ENCODE measurements at regions not wholly inside any gene's neighbourhood (a gene's known extent, or its start where the extent isn't known, plus 50 kb on each side); places are given as distances from the start of the nearest gene placed in this dataset.
"Not testable (repeated sequence)": the region's sequence is repeated elsewhere in the genome, so short reads cannot be mapped to it uniquely, and the experiment has no call there.

DNA sequence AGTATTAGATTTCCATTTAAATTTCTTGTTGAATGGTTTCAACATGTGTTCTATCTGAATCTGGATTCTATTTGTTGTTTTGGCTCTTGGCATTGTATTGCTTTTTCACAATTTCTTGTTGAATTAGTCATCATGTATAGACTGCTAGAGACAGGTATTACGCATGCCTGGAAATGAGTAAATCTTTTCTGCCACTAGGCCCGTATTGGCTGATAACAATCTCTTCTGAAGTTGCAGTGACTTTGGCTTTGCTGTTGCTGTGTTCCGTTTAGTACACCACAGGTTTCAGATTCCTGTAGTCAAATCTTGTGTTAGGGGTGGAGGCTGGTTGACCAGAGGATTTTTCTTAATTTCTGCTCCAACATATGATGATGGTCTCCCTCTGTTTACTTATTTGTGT lies 1339.4 kb downstream of the GRIK2 start:
- no peak for TF ChIP-seq EZH2 (IDR thresholded peaks at IDR 0.05; ENCODE audit: borderline replicate concordance, low read length)
- TF ChIP-seq, protein P1, sequence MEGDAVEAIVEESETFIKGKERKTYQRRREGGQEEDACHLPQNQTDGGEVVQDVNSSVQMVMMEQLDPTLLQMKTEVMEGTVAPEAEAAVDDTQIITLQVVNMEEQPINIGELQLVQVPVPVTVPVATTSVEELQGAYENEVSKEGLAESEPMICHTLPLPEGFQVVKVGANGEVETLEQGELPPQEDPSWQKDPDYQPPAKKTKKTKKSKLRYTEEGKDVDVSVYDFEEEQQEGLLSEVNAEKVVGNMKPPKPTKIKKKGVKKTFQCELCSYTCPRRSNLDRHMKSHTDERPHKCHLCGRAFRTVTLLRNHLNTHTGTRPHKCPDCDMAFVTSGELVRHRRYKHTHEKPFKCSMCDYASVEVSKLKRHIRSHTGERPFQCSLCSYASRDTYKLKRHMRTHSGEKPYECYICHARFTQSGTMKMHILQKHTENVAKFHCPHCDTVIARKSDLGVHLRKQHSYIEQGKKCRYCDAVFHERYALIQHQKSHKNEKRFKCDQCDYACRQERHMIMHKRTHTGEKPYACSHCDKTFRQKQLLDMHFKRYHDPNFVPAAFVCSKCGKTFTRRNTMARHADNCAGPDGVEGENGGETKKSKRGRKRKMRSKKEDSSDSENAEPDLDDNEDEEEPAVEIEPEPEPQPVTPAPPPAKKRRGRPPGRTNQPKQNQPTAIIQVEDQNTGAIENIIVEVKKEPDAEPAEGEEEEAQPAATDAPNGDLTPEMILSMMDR (IDR thresholded peaks at IDR 0.05; ENCODE audit: low read length), result no peak
- no peaks in the 10 kb centered on the region for H4K20me1 ChIP-seq (ENCODE audit: insufficient read depth, low read length)
- H3K9ac ChIP-seq (ENCODE audit: low read length), result no peak overlapping the region
- H3K4me3 ChIP-seq (ENCODE audit: low read depth, low read length, poor library complexity, severe bottlenecking), result no peak overlapping the region
- no peak overlapping the region for H2AFZ ChIP-seq (ENCODE audit: low read length)
- no peak overlapping the region for H3K27ac ChIP-seq (ENCODE audit: low read depth, low read length, poor library complexity, severe bottlenecking)
- H3K27me3 ChIP-seq (ENCODE audit: insufficient read depth, low read length), result no peaks in the 10 kb centered on the region
- no peaks in the 10 kb centered on the region for H3K9me2 ChIP-seq (ENCODE audit: low read depth, low read length)
- H3K4me2 ChIP-seq (ENCODE audit: low read length), result no peak overlapping the region
- H3F3A ChIP-seq (ENCODE audit: insufficient read depth, low read length), result no peaks in the 10 kb centered on the region
- H3K36me3 ChIP-seq (ENCODE audit: insufficient read depth, low read length), result no peaks in the 10 kb centered on the region
- no peaks in the 10 kb centered on the region for H3K4me1 ChIP-seq (ENCODE audit: insufficient read depth, low read length, severe bottlenecking)
- H3K79me2 ChIP-seq (ENCODE audit: insufficient read depth, low read length), result no peaks in the 10 kb centered on the region
- no peaks in the 10 kb centered on the region for H3K9me3 ChIP-seq (ENCODE audit: low read length)

DNA sequence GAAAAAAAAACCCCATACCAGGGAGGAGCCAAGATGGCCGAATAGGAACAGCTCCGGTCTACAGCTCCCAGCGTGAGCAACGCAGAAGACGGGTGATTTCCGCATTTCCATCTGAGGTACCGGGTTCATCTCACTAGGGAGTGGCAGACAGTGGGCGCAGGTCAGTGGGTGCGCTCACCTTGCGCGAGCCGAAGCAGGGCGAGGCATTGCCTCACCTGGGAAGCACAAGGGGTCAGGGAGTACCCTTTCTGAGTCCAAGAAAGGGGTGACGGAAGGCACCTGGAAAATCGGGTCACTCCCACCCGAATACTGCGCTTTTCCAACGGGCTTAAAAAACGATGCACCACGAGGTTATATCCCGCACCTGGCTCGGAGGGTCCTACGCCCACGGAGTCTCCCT lies 1328.6 kb downstream of the GRIK2 start:
- not testable (repeated sequence) for H3K9ac ChIP-seq (ENCODE audit: low read length); H3K9me3 ChIP-seq (ENCODE audit: low read length); H3K36me3 ChIP-seq (ENCODE audit: insufficient read depth, low read length); H3K4me2 ChIP-seq (ENCODE audit: low read length); H3K27me3 ChIP-seq (ENCODE audit: insufficient read depth, low read length); H2AFZ ChIP-seq (ENCODE audit: low read length); H3K27ac ChIP-seq (ENCODE audit: low read depth, low read length, poor library complexity, severe bottlenecking); H3K4me1 ChIP-seq (ENCODE audit: insufficient read depth, low read length, severe bottlenecking); H3K9me2 ChIP-seq (ENCODE audit: low read depth, low read length); H3K4me3 ChIP-seq (ENCODE audit: low read depth, low read length, poor library complexity, severe bottlenecking); H3F3A ChIP-seq (ENCODE audit: insufficient read depth, low read length); H4K20me1 ChIP-seq (ENCODE audit: insufficient read depth, low read length); H3K79me2 ChIP-seq (ENCODE audit: insufficient read depth, low read length)

DNA sequence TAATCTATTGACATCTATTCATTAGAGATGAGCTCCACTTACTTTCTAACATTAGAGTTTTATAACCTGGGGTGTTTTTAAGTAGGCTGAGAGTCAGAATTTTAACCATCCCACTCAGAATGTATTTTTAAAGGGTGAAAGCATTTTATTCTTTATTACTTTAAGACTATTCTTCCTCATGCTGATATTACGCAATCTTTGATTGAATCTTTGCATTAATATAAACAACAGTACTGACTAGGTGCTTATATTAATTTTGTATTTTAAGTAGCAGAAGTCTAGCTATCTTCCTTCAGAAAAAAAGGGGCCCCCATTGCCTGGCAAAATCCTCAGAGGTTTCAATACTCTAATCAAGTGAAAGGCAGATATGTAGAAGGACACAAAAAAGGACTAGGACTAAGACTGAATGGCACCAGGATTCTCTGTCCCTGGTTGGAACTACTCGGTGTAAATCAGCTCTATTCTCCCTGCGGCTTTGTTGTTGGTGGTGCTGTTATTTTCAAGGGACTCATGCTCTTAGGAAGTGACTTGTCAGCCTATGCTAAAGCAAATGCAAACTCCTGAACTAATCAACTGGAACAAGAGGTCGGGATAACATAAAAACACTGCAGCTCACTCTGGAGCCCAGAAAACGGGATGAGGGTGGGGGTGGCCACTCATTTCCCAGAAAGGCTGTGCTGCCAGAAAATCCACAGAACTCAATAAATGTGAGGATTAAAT lies 1324.4 kb downstream of the GRIK2 start:
- H3K9me2 ChIP-seq (ENCODE audit: low read depth, low read length), result no peaks in the 10 kb centered on the region
- H3K79me2 ChIP-seq (ENCODE audit: insufficient read depth, low read length), result no peaks in the 10 kb centered on the region
- no peaks in the 10 kb centered on the region for H3K36me3 ChIP-seq (ENCODE audit: insufficient read depth, low read length)
- no peaks in the 10 kb centered on the region for H4K20me1 ChIP-seq (ENCODE audit: insufficient read depth, low read length)
- no peak overlapping the region for H3K27ac ChIP-seq (ENCODE audit: low read depth, low read length, poor library complexity, severe bottlenecking)
- H3K9ac ChIP-seq (ENCODE audit: low read length), result no peak overlapping the region
- no peak overlapping the region for H3K4me3 ChIP-seq (ENCODE audit: low read depth, low read length, poor library complexity, severe bottlenecking)
- H2AFZ ChIP-seq (ENCODE audit: low read length), result no peak overlapping the region
- no peak overlapping the region for H3K4me2 ChIP-seq (ENCODE audit: low read length)
- H3K9me3 ChIP-seq (ENCODE audit: low read length), result no peaks in the 10 kb centered on the region
- TF ChIP-seq, protein P1 (IDR thresholded peaks at IDR 0.05; ENCODE audit: low read length), result no peak
- no peak for TF ChIP-seq EZH2 (IDR thresholded peaks at IDR 0.05; ENCODE audit: borderline replicate concordance, low read length)
- no peaks in the 10 kb centered on the region for H3F3A ChIP-seq (ENCODE audit: insufficient read depth, low read length)
- H3K27me3 ChIP-seq (ENCODE audit: insufficient read depth, low read length), result no peaks in the 10 kb centered on the region
- H3K4me1 ChIP-seq (ENCODE audit: insufficient read depth, low read length, severe bottlenecking), result no peaks in the 10 kb centered on the region

DNA sequence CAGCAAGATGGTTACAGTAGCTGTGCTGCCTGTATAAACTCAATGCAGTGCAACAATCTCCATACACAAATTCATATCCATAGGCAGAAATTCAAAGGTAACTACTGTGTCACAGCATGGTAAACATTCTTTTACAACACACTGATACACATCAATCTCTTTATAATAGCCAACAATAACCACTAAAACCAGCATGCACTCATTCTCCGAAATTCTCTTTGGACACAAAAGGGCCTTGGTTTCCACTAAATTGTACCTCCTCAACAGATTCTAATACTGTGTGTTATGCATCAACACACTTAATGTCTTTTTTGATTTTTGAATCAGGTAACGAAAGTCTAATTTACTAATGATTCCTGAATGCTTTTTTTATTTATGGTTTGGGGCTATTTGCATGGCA lies 1323.7 kb downstream of the GRIK2 start:
- Histone ChIP-seq H3K4me3 (ENCODE audit: low read depth, low read length, poor library complexity, severe bottlenecking) (no peak overlapping the region), H4K20me1 (ENCODE audit: insufficient read depth, low read length) (no peaks in the 10 kb centered on the region), H3K9me3 (ENCODE audit: low read length) (no peaks in the 10 kb centered on the region), H3K4me2 (ENCODE audit: low read length) (no peak overlapping the region), H3K9me2 (ENCODE audit: low read depth, low read length) (no peaks in the 10 kb centered on the region), H2AFZ (ENCODE audit: low read length) (no peak overlapping the region), H3K36me3 (ENCODE audit: insufficient read depth, low read length) (no peaks in the 10 kb centered on the region), H3K9ac (ENCODE audit: low read length) (no peak overlapping the region), H3F3A (ENCODE audit: insufficient read depth, low read length) (no peaks in the 10 kb centered on the region), H3K27ac (ENCODE audit: low read depth, low read length, poor library complexity, severe bottlenecking) (no peak overlapping the region), H3K27me3 (ENCODE audit: insufficient read depth, low read length) (no peaks in the 10 kb centered on the region), H3K4me1 (ENCODE audit: insufficient read depth, low read length, severe bottlenecking) (no peaks in the 10 kb centered on the region), H3K79me2 (ENCODE audit: insufficient read depth, low read length) (no peaks in the 10 kb centered on the region)
- TF ChIP-seq EZH2 (IDR thresholded peaks at IDR 0.05; ENCODE audit: borderline replicate concordance, low read length), result no peak
- TF ChIP-seq, protein P1 (IDR thresholded peaks at IDR 0.05; ENCODE audit: low read length), result no peak

Measured in OCI-LY1 (cell line).